ENCODE measurements at regions not wholly inside any gene's neighbourhood (a gene's known extent, or its start where the extent isn't known, plus 50 kb on each side); places are given as distances from the start of the nearest gene placed in this dataset.

- FAIRE-seq, result no peak
- ATAC-seq, result peak; percentile 55; the same call in 1 of the 3 replicates
- POLR2A ChIA-PET, result no interaction called here
Measured at GRCh38 chr3:151638555-151639417, 94.9 kb upstream of the AADACL2 start.

More at GRCh38 chr3:151638555-151639417, 94.9 kb upstream of the AADACL2 start:
- Histone ChIP-seq H4K20me1 (ENCODE audit: insufficient read depth, low read length) (no peaks in the 10 kb centered on the region), H3K4me3 (replicated peaks in 1 of 3; ENCODE audit: insufficient read depth in 1 of 3, low read depth in 2 of 3, low read length in 3 of 3) (no peak overlapping the region), H3K4me1 (ENCODE audit: insufficient read depth, low read length) (peaks cover 18% of the 10 kb centered on the region), H3K9me3 (ENCODE audit: low read length) (no peaks in the 10 kb centered on the region), H3K79me2 (ENCODE audit: insufficient read depth, low read length) (no peaks in the 10 kb centered on the region), H3K27ac (ENCODE audit: extremely low read length, insufficient read depth, low read length) (no peak overlapping the region), H2AFZ (ENCODE audit: low read length) (no peak overlapping the region), H3K36me3 (replicated peaks in 1 of 2; ENCODE audit: control insufficient read depth in 1 of 2, insufficient read depth in 2 of 2, low read length in 2 of 2) (no peaks in the 10 kb centered on the region), H3K9ac (ENCODE audit: insufficient read depth, low read depth, low read length) (no peak overlapping the region), H3K27me3 (ENCODE audit: control insufficient read depth in 1 of 2, insufficient read depth in 2 of 2, low read length in 2 of 2) (no peaks in the 10 kb centered on the region), H3K4me2 (ENCODE audit: low read depth, low read length) (no peak overlapping the region)
- 4% methylated on average over 4 of the region's 4 CpGs for WGBS (ENCODE audit: low lambda C conversion rate)
- intact Hi-C loops (cut with micrococcal nuclease; ENCODE audit: unreplicated experiment) (no loop called here), in situ Hi-C loops (cut with HindIII; ENCODE audit: extremely low pct_ligation_motif_present, low pct_unique_long_range_greater_than_20kb) (no loop called here)
- no TSS peak for BruUV-seq (replicated peaks)
- CTCF ChIA-PET (ENCODE audit: low intra/inter-chr PET ratio, low total read pairs), result no interaction called here
- DNase-seq (ENCODE audit: low spot score), result peak; percentile 7
- TF ChIP-seq PPARG (CRISPR knock-in tag; conservative IDR thresholded peaks at IDR 0.05) (peak; percentile 42; the same call in 1 of the 2 replicates), MLXIP (CRISPR knock-in tag; IDR thresholded peaks at IDR 0.05; ENCODE audit: borderline replicate concordance) (no peak), TCF7 (IDR thresholded peaks at IDR 0.05; ENCODE audit: low read depth) (peak; percentile 31; the same call in 1 of the 2 replicates), BHLHE40 (IDR thresholded peaks at IDR 0.05; ENCODE audit: low read length) (peak; percentile 56; the same call in 1 of the 2 replicates), ATAD3A (CRISPR knock-in tag; IDR thresholded peaks at IDR 0.05) (no peak), BCL6 (CRISPR knock-in tag; IDR thresholded peaks at IDR 0.05) (peak; percentile 68), SOX13 (IDR thresholded peaks at IDR 0.05) (no peak), SOX13 (CRISPR knock-in tag; conservative IDR thresholded peaks at IDR 0.05 in 1 of 2, IDR thresholded peaks at IDR 0.05 in 1 of 2) (0 out of 4 replicates have a peak, but pooled peaks of 1 of the 2 experiments have one; percentile 14)

Data from HepG2 (cell line).